ENCODE measurements at regions not wholly inside any gene's neighbourhood (a gene's known extent, or its start where the extent isn't known, plus 50 kb on each side); places are given as distances from the start of the nearest gene placed in this dataset.

GRCh38 chr12:28127455-28127854 lies 62.8 kb upstream of the CCDC91 start:
- TF ChIP-seq FOXM1 (IDR thresholded peaks at IDR 0.05; ENCODE audit: borderline replicate concordance, low read depth) (no peak), RAD21 (IDR thresholded peaks at IDR 0.05; ENCODE audit: low read depth) (no peak), TAF1 (IDR thresholded peaks at IDR 0.05; ENCODE audit: low read depth) (no peak), CREB1 (IDR thresholded peaks at IDR 0.05; ENCODE audit: low read depth) (no peak), REST (IDR thresholded peaks at IDR 0.05; ENCODE audit: low read depth) (no peak), TEAD4 (IDR thresholded peaks at IDR 0.05) (no peak), YY1 (IDR thresholded peaks at IDR 0.05; ENCODE audit: low read depth) (no peak), EGR1 (IDR thresholded peaks at IDR 0.05) (no peak), ZBTB7A (IDR thresholded peaks at IDR 0.05; ENCODE audit: low read depth) (no peak), USF1 (IDR thresholded peaks at IDR 0.05) (no peak), MAX (IDR thresholded peaks at IDR 0.05) (no peak), TCF12 (IDR thresholded peaks at IDR 0.05; ENCODE audit: low read depth) (no peak), EP300 (IDR thresholded peaks at IDR 0.05; ENCODE audit: borderline replicate concordance) (no peak), CEBPB (IDR thresholded peaks at IDR 0.05) (no peak), NFIC (IDR thresholded peaks at IDR 0.05) (no peak)

DNA sequence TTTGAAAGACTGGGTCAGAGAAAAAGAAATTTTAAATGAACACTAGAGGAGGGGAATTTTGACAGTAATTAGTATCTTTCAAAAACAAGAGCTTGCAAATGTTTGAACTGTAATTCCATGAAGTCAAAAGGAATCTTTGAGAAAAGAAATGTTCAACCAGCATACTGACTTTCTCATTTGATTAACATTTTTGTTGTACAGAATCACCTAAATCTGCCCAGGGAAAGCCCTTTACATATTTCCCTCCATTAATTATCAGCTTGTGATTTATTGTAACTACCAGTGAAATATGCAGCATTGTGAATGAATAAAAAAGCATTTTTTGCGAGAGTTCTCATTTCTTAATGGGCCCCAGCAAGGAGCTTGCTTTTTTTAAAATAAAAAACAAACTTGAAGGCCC lies 61.2 kb upstream of the CCDC91 start:
- no peak for TF ChIP-seq TAF1 (IDR thresholded peaks at IDR 0.05; ENCODE audit: low read depth)
- TF ChIP-seq NFIC (IDR thresholded peaks at IDR 0.05), result no peak

- TF ChIP-seq TEAD4 (IDR thresholded peaks at IDR 0.05), result no peak
- TF ChIP-seq REST (IDR thresholded peaks at IDR 0.05; ENCODE audit: low read depth), result no peak
- no peak for TF ChIP-seq MAX (IDR thresholded peaks at IDR 0.05)
Measured at GRCh38 chr12:28130234-28130624, 60.0 kb upstream of the CCDC91 start.

- TF ChIP-seq NFIC (IDR thresholded peaks at IDR 0.05), result no peak
- no peak for TF ChIP-seq CREB1 (IDR thresholded peaks at IDR 0.05; ENCODE audit: low read depth)
- no peak for TF ChIP-seq EP300 (IDR thresholded peaks at IDR 0.05; ENCODE audit: borderline replicate concordance)
- TF ChIP-seq ZBTB7A (IDR thresholded peaks at IDR 0.05; ENCODE audit: low read depth), result no peak
- no peak for TF ChIP-seq TEAD4 (IDR thresholded peaks at IDR 0.05)
- no peak for TF ChIP-seq FOXM1 (IDR thresholded peaks at IDR 0.05; ENCODE audit: borderline replicate concordance, low read depth)
- TF ChIP-seq REST (IDR thresholded peaks at IDR 0.05; ENCODE audit: low read depth), result no peak
Measured at GRCh38 chr12:28130625-28131598, 59.3 kb upstream of the CCDC91 start.

DNA sequence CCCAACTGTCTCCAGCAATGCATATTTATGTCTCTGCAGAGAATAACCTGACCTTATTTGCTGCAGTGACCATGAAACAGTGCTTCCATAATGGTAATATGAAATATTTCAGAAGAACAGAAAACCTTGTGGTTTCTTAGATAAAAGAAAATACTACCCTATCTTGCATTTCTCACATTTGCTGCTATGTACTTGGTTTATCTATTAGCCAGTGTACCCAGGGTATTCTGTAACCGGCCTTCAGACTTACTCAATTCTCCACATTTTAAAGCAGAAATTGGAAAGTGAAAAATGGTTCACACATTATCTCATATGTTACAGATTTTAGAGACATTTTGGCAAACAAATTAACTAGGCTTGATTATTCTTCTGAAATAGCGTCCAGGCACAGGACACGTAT lies 57.9 kb upstream of the CCDC91 start:
- no peak for TF ChIP-seq CEBPB (IDR thresholded peaks at IDR 0.05)
- TF ChIP-seq TEAD4 (IDR thresholded peaks at IDR 0.05), result no peak
- no peak for TF ChIP-seq EP300 (IDR thresholded peaks at IDR 0.05; ENCODE audit: borderline replicate concordance)
- no peak for TF ChIP-seq REST (IDR thresholded peaks at IDR 0.05; ENCODE audit: low read depth)
- no peak for TF ChIP-seq NFIC (IDR thresholded peaks at IDR 0.05)

All from Ishikawa (cell line).